ENCODE measurements at regions not wholly inside any gene's neighbourhood (a gene's known extent, or its start where the extent isn't known, plus 50 kb on each side); places are given as distances from the start of the nearest gene placed in this dataset.
"Not testable (repeated sequence)": the region's sequence is repeated elsewhere in the genome, so short reads cannot be mapped to it uniquely, and the experiment has no call there.

DNA sequence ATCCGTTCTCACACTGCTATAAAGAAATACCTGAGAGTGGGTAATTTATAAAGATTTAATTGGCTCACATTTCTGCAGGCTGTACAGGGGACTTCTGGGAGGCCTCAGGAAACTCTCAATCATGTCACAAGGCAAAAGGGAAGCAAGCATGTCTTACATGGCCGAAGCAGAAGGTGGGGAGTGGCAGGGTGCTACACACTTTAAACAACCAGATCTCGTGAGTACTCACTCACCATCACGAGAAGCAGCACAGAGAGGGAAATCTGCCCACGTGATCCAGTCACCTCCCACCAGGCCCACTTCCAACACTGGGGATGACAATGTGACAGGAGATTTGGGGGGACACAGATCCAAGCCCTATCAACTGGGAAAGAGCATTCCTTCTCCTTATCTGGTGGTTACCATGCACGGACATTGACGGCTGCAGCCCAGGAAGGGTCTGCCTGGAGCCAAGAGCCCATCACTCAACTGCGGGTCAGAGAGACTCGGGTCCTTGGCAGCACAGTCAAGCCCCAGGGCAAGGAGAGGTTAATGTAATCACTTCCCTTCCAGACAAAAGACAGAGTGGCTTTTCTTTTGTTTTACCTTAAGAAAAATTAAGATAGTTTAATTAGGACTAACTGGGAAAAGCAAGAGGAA lies 112.3 kb upstream of the CST7 start:
- DNase-seq (ENCODE audit: low read depth in 3 of 3): no peak

- no peak for DNase-seq (ENCODE audit: low read depth in 3 of 3)
These were observed 111.2 kb upstream of the CST7 start for GRCh38 chr20:24837781-24838450.

DNA sequence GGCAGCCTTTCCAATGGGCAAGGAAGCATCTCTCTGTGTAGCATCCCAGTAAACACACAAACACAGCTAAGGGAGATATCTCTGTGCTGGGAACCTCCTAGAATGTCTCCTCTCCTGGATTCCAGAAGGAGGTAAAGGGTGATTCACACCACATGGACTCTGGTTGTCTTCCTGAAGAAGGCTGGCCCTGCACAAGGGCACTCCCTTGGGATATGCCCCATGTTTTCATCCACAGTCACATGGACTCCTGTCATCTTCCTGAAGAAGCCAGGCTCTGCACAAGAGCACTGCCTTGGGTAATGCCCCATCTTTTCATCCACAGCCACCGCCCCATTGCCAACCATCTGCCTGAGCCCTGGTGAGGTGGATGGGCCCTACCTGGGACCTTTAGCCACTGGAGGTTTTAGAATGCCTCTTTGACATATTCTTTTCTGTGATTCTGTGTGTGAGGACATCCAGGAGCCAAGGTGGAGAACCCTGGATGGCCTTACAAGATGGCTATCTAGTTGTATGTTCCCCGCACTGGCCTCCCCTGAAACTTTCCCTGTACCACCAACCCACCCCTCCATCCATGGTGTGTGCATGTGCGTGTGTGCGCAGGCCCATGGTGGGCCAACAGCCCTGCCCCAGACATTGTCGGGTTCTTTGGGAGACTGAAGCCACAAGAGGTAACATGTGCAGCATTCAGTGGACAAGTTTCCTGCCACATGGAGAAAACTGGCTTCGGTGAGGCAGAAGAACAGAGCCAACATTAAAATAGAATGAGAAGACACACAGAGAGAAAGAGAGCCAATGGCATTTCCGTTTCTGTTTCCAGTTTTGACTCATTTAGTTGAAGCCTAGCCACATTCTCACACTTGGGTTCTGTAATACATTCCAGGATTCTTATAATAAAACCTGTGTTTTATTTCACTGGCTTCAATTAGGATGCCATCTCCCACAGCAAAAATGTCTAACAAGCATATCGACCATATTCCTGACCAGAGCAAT lies 110.2 kb upstream of the CST7 start:
- DNase-seq (ENCODE audit: low read depth in 3 of 3): no peak

DNA sequence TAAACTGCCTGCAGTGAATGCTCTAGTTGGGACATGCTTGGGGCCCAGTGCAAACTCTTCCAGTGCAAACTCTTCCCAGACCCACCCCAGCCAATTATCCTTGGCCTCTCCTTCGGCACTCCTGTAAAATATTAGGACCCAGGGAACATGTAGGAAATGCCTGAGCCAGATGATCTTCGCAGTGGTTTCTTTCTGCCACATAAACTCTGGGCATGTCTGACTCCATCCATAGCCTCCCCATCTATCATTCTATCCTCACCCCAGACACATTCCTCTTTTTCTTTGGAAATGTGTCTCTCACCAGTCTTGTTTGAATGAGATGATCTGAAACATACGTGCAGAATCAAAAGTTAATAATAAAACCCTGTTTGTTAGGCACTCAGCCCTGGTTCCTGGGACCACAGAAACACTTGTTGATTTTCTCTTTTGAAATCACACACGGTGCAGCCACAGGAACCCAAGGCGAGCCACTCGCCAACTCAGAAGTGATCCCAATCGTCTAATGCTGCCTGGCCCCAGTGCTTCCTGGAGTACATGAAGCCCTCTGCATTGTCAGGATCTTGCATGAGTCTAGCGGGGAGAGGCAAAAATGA lies 108.9 kb upstream of the CST7 start:
- DNase-seq (ENCODE audit: low read depth in 3 of 3): no peak

- DNase-seq (ENCODE audit: low read depth in 3 of 3): no peak
These were observed 106.7 kb upstream of the CST7 start for GRCh38 chr20:24842274-24842917.

- DNase-seq (ENCODE audit: low read depth in 3 of 3): no peak
These were observed 106.0 kb upstream of the CST7 start for GRCh38 chr20:24842918-24843715.

DNA sequence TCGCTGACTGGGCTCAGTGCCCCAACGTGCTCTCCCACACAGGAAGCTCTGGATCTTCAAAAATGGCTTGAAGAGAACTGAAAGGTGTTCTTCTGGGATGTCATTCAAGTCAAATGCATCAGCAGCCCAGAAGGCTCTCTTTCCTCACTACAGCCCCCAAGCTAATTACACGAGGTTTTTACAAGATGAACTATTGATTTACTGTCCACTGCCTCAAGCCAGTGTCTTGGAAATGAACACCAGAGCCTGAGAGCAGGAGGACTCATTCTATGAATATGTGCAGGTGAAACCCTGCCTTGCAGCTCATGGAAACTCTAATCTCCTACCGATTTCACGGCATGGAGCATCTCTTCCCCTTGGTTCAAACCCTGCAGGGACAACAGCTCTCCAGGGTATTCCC lies 98.9 kb upstream of the CST7 start:
- DNase-seq (ENCODE audit: low read depth in 3 of 3): no peak

DNA sequence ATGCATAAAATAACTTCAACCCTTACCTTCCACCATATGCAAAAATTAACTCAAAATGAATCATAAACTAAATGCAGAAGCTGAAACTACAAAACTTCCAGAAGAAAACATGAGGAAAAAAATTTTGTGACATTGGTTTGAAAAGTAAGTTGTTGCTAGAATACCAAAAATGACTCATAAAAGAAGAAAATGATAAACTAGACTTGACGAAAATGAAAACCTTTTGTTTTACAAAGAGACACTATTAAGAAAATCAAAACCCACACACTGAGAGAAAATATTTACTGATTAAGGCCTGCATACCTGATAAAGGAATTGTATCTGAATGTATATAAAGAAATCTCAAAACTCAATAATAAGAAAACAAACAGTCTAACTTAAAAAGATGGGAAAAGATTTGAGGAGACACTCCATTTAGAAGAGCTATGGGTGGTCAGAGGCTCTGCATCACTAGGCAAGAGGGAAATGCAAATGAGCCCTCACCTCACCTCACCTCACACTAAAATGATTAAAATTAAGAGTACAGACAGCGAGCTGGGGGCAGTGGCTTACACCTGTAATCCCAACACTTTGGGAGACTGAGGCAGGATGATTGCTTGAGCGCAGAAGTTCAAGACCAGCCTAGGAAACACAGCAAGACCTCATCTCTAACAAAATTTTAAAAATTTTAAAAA lies 97.6 kb upstream of the CST7 start:
- no peak for DNase-seq (ENCODE audit: low read depth in 3 of 3)

- DNase-seq (ENCODE audit: low read depth in 3 of 3): no peak
These were observed 95.2 kb upstream of the CST7 start for GRCh38 chr20:24853916-24854315.

- no peak for DNase-seq (ENCODE audit: low read depth in 3 of 3)
These were observed 93.2 kb upstream of the CST7 start for GRCh38 chr20:24855848-24856247.

DNA sequence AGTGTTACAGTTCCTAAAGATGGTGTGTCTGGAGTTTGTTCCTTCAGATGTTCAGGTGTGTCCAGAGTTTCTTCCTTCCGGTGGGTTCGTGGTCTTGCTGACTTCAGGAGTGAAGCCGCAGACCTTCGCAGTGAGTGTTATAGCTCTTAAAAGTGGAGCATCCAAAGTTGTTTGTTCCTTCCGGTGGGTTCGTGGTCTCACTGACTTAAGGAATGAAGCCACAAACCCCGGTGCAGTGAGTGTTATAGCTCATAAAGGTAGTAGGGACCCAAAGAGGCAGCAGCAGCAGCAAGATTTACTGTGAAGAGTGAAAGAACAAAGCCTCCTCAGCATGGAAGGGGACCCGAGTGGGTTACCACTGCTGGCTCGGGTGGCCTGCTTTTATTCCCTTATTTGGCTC lies 90.6 kb upstream of the CST7 start:
- DNase-seq (ENCODE audit: low read depth in 3 of 3): not testable (repeated sequence)

DNA sequence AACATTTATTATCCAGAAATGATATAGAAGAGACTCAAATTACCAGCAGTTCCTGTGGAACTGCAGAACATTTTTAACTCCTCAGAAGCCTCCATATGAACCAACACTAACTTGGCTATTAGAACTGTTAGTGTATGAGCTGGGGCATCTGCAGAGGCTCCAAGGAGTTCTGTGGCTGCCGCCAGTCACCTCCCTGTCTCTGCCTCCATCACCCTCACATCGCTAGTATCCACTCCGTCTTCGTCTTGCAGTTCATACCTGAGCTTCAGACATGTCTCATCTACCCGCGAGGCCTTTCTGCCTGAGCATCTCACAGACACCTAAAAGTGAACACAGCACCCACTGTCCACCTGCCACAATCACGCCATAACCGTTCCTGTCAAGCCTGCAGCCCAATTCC lies 89.5 kb upstream of the CST7 start:
- DNase-seq (ENCODE audit: low read depth in 3 of 3): no peak

GRCh38 chr20:24862186-24862585 lies 86.9 kb upstream of the CST7 start:
- DNase-seq (ENCODE audit: low read depth in 3 of 3): no peak

- no peak for DNase-seq (ENCODE audit: low read depth in 3 of 3)
These were observed 86.5 kb upstream of the CST7 start for GRCh38 chr20:24862606-24863005.

- no peak for DNase-seq (ENCODE audit: low read depth in 3 of 3)
These were observed 85.7 kb upstream of the CST7 start for GRCh38 chr20:24863356-24863755.

DNA sequence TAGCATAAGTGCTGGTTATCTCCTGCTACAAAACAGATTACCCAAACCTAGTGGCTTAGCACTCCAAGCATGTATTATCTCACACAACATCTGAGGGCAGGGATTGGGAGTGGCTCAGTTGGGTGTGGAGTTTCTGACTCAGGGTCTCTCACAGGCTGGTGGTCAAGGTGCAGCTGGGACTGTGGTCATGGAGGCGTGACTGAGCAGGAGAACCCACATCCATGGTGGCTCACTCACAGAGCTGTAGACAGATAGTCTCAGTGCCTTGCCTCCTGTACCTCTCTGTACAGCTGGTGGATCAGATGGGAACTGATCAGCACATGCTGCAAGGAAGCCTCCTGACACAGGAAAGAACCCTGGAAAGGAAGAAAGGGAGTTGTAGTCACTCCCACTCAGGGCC lies 83.1 kb upstream of the CST7 start:
- no peak for DNase-seq (ENCODE audit: low read depth in 3 of 3)

GRCh38 chr20:24866742-24867141 lies 82.3 kb upstream of the CST7 start:
- DNase-seq (ENCODE audit: low read depth in 3 of 3): no peak

- DNase-seq (ENCODE audit: low read depth in 3 of 3): no peak
These were observed 81.5 kb upstream of the CST7 start for GRCh38 chr20:24867556-24867955.

- DNase-seq (ENCODE audit: low read depth in 3 of 3): no peak
These were observed 80.6 kb upstream of the CST7 start for GRCh38 chr20:24868396-24868927.

DNA sequence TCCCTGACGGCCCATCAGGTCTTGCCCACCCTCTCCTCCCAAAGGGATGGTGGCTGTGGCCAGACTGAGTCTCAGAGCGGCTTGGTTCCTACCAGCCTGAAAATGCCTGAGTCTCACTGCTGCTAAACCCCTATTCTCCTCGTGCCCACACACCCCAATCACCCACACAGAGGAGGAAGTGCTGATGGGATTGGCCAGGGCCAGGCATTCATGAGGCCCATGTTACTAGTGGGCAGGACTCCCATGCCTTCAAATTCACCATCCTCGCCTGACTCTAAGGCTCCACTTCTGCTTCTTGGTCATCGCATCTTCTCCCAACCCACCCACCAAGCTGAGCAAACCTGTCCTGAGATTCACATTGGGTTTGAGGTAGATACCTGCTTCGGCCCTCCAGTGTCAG lies 80.1 kb upstream of the CST7 start:
- no peak for DNase-seq (ENCODE audit: low read depth in 3 of 3)

Measured in stimulated activated CD4-positive, alpha-beta T cell treated with anti-CD3 and anti-CD28 coated beads, TNF-alpha, amount 100 ng/mL, for 24 hours (primary cell).